Sciatic nerve (tissue), 2 donors: ENCODE measurements at regions not wholly inside any gene's neighbourhood (a gene's known extent, or its start where the extent isn't known, plus 50 kb on each side); places are given as distances from the start of the nearest gene placed in this dataset.

Experiments used
- ATAC-seq: fragments of 200-7000 bp; cut with Tn5 transposase; one replicate; pipeline ENCODE4 v1.9.1; 2020; ENCODE audit warnings: mild to moderate bottlenecking, moderate library complexity
- DNase-seq: peaks from one replicate; pipeline ENCODE4 v3.0.0-alpha.2; 2020; ENCODE audit warnings: low spot score
- intact Hi-C: fragments of 100-400 bp; cut with DNase I; formaldehyde crosslinking; loops from one replicate; pipeline ENCODE4 v1.14.2; 2022
- donor health status: DM: no; HTN: no; CAD: no.
- donor health status: DM: no; HTN: no; CAD: no.

DNA sequence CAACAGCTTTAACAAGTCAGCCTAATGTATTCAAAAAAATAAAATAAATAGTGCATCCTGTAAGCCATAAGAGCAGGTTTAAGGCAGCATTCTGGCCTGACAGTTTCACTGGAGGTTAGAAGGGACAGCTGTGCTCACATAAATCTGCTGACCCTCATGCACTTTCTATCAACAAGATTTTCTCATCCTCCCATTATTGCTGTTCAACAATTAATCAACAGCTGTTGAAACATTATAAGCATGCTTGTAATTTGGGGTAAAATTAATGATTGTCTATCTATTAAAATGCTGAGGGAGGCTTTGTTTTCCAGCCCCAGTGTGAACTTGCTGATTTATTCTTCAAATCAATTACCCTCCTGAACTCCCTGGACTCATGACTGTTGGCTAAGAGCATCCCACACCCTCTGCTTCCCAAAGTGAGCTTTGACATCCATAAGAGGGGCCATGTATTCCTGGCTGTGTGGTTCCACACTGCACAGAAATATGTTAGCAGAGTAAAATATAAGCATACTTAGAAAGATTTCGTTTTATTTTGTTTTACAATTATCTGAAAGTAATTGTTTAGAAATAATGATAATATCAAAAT, 492.4 kb downstream of the EFNB2 start:
- DNase-seq: no peak
- intact Hi-C loops: no loop called here
- ATAC-seq: no peak

GRCh38 chr13:106041445-106041844, 494.0 kb downstream of the EFNB2 start:
- DNase-seq (no peak), ATAC-seq (no peak)
- intact Hi-C loops: no loop called here

DNA sequence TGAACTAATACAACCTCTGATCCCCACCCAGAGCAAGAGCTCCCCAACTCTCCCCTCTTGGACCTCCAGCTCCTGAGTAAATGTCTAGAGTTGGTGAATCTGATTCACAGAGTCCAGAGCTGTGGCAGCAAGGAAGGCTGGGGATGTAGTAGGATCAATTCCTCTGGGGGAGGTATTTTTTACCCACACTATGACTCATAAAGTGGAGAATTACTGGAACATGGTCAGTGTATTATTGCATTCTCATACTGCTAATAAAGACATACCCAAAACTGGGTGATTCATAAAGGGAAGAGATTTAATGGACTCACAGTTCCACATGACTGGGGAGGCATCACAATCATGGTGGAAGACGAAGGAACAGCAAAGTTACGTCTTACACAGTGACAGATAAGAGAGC, 496.7 kb downstream of the EFNB2 start:
- intact Hi-C loops: no loop called here

GRCh38 chr13:106036870-106037269, 498.6 kb downstream of the EFNB2 start:
- DNase-seq: no peak
- intact Hi-C loops: no loop called here
- no peak for ATAC-seq

More for the DNA sequence above, 496.7 kb downstream of the EFNB2 start:
- DNase-seq: no peak
- ATAC-seq: no peak

GRCh38 chr13:106034201-106034600, 501.3 kb downstream of the EFNB2 start:
- intact Hi-C loops: no loop called here
- ATAC-seq: no peak
- no peak for DNase-seq

DNA sequence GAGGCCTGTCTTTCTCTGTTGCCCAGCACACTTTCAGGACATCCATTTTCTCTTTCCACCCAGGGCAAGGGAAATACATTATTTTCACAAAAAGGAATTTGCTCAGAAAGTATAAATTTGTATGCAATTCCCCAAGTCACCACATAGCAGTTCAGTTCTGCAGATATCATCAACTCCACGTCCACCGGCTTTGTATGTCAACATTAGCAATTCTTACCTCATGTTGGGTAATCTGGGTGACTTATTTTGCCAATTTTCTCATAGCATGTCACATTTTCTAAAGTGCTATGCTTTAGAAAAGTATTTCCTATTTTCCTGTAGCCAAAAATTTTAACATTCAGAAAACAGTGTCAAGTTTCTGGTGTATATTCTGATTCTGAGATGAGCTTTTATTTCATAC, 501.8 kb downstream of the EFNB2 start:
- intact Hi-C loops: no loop called here
- no peak for ATAC-seq

DNA sequence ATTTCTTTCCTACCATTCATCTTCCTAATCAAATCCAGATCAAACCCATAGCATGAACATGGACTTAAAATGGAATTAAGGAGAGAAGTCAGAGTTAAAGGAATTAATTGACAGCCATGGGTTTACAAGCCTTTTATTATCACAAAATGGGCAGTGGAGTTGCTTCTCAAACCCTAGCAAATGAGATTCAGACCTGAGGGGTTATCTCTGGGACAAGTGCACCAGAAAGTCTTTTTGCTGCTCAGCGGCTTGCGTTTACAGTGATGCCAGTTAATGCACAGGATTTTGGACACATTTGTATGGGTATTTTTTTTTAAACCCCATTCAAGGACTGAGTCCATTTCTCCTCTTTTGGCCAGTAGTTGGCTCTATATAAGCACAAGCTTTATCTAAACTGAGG, 503.0 kb downstream of the EFNB2 start:
- DNase-seq: no peak
- no peak for ATAC-seq
- intact Hi-C loops: no loop called here

More for the DNA sequence above, 501.8 kb downstream of the EFNB2 start:
- DNase-seq: no peak

DNA sequence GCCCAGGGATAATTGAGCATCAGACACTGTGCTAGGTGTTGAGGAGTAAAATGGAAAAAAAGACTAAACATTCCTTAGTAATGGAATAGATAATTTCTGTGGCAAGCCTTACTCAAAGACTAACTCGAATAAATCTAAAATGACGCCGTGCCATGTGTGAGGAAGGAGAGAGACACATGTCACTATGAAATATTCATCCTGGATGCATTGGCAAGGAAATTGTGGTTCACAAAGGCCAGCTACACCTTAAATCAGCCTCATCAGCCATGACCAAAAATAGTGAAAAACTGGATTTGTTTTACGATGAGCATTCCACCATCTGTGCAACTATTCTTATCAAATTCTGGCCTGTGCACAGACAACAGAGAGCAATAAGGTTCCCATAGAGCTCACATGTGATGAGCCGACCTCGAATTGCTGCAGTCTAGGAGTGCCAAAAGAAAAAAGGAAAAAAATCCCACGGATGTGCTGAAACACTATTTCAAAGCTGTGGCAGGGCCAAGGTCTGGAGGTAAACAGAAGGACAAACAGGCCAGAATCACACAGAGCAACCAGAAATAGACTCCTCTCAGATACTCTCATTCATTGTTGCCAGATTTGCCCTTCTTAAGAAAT, 505.7 kb downstream of the EFNB2 start:
- ATAC-seq: no peak
- intact Hi-C loops: no loop called here

DNA sequence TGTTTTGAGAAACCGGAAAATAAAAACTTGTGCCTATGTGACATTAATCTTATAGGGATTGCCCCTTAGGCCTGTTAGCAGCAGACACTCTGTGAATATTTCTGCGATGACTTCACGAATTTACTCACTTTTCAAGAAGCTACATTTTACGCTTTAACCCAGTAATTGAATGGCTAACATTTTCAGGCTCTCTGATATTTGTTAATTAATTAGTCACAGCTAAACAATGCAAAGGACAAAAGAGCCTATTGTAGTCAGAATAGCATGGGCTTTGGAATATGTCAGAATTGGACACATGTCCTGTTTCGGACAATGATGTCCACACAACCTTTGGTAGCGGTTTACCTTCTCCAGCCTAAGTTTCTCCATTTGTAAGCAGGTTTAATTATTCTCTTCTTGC, 506.6 kb downstream of the EFNB2 start:
- no peak for ATAC-seq
- intact Hi-C loops: no loop called here
- no peak for DNase-seq

More for the DNA sequence above, 505.7 kb downstream of the EFNB2 start:
- no peak for DNase-seq

DNA sequence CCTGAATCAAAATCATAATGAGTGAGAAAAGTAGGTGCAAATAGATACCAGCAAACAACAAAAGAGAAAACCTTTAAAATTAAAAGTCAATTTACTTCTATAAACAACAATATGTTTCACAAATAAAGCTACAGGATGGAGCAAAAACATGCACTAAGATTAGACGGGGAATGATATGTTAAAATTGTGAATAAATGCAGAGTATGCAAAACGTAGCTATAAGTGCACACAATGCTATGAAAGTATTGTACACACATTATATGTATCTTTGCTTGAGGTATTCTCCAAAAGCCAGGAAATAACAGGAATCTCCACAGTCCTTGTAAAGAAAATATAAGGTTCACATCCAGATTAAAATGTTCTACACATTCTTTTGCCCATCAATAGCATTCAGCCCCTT, 523.9 kb downstream of the EFNB2 start:
- ATAC-seq: no peak
- no peak for DNase-seq
- intact Hi-C loops: no loop called here

DNA sequence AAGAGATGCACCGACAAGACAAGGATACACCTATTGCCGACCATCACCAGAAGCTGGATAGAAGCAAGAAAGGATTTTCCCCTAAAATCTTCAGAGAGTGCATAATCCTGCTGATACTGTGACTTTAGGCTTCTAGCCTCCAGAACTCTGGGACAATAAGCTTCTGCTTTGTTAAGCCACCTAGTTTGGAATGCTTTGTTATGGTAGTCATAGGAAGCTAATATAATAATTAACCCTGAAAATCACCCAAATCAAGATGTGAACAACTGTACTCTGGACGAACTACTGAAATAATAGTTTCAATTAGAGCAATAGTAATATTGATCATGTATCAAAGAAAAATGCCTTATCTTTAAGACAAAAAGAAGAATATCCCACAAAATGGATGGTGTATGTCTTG, 524.6 kb downstream of the EFNB2 start:
- DNase-seq (no peak), ATAC-seq (no peak)
- intact Hi-C loops: no loop called here

GRCh38 chr13:106008540-106008939, 526.9 kb downstream of the EFNB2 start:
- intact Hi-C loops: no loop called here
- no peak for ATAC-seq
- DNase-seq: no peak

DNA sequence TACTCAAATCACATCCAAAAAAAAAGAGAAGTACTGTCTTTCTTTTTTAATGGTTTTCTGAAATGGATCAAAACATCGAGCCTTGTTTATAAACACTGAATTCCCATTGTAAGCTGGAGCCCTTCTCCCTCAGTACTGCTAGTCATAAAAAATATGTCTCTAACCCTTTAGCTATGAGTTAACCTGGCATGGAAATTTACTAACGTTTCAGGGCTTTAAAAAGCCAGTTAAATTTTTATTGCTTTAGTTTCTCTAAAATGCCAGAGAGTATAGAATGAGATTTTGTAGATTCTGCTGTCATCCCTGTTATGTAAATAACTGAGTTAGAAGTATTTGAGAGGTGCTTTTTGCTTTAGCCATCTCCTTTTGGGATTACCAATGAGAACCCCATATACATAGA, 528.3 kb downstream of the EFNB2 start:
- intact Hi-C loops: no loop called here
- DNase-seq (no peak), ATAC-seq (no peak)

GRCh38 chr13:106003651-106004050, 531.8 kb downstream of the EFNB2 start:
- intact Hi-C loops: no loop called here
- DNase-seq: no peak
- no peak for ATAC-seq

- DNase-seq: no peak
- intact Hi-C loops: no loop called here
- no peak for ATAC-seq
Measured at GRCh38 chr13:106001443-106001842, 534.0 kb downstream of the EFNB2 start.

- no peak for DNase-seq
- ATAC-seq: peak; percentile 81
- intact Hi-C loops: no loop called here
Measured at GRCh38 chr13:105997581-105998550, 537.6 kb downstream of the EFNB2 start.

DNA sequence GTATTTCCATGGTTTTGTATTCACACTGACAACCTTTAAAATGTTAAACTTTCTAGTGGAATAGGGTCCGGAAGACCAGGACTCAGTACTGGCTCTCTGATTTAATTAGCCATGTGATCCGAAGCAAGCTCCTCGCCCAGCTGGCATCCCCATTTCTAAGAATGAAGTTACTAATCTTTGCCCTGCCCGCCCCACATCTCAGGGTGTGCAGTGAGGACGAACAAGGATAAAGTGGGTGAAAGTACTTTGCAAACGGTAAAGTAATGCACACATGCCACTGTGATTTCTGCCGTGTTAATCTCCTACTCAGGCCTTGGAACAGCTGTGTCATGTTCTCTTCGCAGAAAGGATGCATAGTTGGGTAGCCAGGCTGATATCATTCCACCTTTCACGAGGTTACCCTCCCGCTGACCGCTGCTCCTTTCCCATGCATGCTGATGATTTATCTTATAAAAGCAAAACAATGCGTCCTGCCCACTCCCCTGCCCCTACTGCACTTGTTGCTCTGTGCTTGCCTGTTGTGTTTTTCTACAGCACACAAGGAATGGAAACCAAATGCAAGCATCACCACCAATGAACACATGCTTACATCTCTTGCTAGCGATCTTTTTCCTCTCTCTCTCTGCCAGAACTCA, 539.0 kb downstream of the EFNB2 start:
- no peak for ATAC-seq
- intact Hi-C loops: no loop called here

DNA sequence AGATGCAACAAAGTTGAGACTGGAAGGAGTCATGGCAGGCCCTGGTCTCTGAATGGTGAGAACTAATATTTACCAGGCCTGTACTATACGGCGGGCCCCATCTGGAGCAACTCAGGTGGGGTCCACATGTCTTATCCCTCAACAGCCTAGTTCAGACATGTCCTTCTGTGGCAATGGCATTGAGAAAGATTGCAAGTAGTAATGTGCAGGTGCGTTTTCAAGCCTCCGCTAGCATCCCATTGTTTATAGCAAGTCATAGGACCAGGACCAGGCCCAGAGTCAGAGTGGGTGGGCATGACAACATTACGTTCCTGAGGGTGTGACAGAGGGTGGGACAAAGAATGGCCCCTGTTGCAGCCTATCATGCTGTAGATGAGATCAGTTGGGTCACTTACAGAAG, 541.1 kb downstream of the EFNB2 start:
- intact Hi-C loops: no loop called here
- no peak for DNase-seq
- ATAC-seq: no peak

More for the DNA sequence above, 539.0 kb downstream of the EFNB2 start:
- DNase-seq: no peak

- DNase-seq (no peak), ATAC-seq (peak; percentile 92)
- intact Hi-C loops: no loop called here
Measured at GRCh38 chr13:105991622-105992277, 543.7 kb downstream of the EFNB2 start.
